ENCODE measurements at regions not wholly inside any gene's neighbourhood (a gene's known extent, or its start where the extent isn't known, plus 50 kb on each side); places are given as distances from the start of the nearest gene placed in this dataset.

- TF ChIP-seq CTCF (conservative IDR thresholded peaks at IDR 0.05; ENCODE audit: low read length), result no peak
- no peak for DNase-seq (ENCODE audit: low read depth)
- no peak overlapping the region for H3K4me3 ChIP-seq (ENCODE audit: low read length)
Observed at GRCh38 chr4:178941975-178942374, 1499.7 kb upstream of the AGA start.

GRCh38 chr4:178953447-178954120 is 1511.3 kb upstream of the AGA start:
- DNase-seq (ENCODE audit: low read depth), result no peak
- H3K4me3 ChIP-seq (ENCODE audit: low read length), result no peak overlapping the region
- no peak for TF ChIP-seq CTCF (conservative IDR thresholded peaks at IDR 0.05; ENCODE audit: low read length)

GRCh38 chr4:178955614-178956013 is 1513.4 kb upstream of the AGA start:
- no peak overlapping the region for H3K4me3 ChIP-seq (ENCODE audit: low read length)
- no peak for TF ChIP-seq CTCF (conservative IDR thresholded peaks at IDR 0.05; ENCODE audit: low read length)
- DNase-seq (ENCODE audit: low read depth), result no peak

- no peak for DNase-seq (ENCODE audit: low read depth)
- H3K4me3 ChIP-seq (ENCODE audit: low read length), result no peak overlapping the region
- TF ChIP-seq CTCF (conservative IDR thresholded peaks at IDR 0.05; ENCODE audit: low read length), result no peak
Observed at GRCh38 chr4:178958725-178959440, 1516.6 kb upstream of the AGA start.

GRCh38 chr4:178963446-178964045 is 1521.3 kb upstream of the AGA start:
- no peak for DNase-seq (ENCODE audit: low read depth)
- TF ChIP-seq CTCF (conservative IDR thresholded peaks at IDR 0.05; ENCODE audit: low read length), result no peak
- no peak overlapping the region for H3K4me3 ChIP-seq (ENCODE audit: low read length)

GRCh38 chr4:178966644-178967043 is 1524.4 kb upstream of the AGA start:
- TF ChIP-seq CTCF (conservative IDR thresholded peaks at IDR 0.05; ENCODE audit: low read length), result no peak
- H3K4me3 ChIP-seq (ENCODE audit: low read length), result no peak overlapping the region
- no peak for DNase-seq (ENCODE audit: low read depth)
